Testis (tissue), 2 donors: ENCODE measurements at regions not wholly inside any gene's neighbourhood (a gene's known extent, or its start where the extent isn't known, plus 50 kb on each side); places are given as distances from the start of the nearest gene placed in this dataset.

ENCODE experiments used
- POLR2A ChIP-seq: fragments of 450-650 bp; IDR thresholded peaks from one replicate; pipeline ENCODE4 v1.6.1; 2017; ENCODE audit warnings: antibody characterized with exemption, mild to moderate bottlenecking, moderate library complexity
- TF ChIP-seq, protein P1 (sequence below), 3 experiments: fragments of 450-650 bp in 2 of 3; fragments of 200-600 bp in 1 of 3; sonication (generic) in 1 of 3; IDR thresholded peaks; one replicate each; pipeline ENCODE4 v1.5.1; 2016 to 2019; ENCODE audit warnings: antibody characterized with exemption in 3 of 3, mild to moderate bottlenecking in 2 of 3, moderate library complexity in 1 of 3

DNA sequence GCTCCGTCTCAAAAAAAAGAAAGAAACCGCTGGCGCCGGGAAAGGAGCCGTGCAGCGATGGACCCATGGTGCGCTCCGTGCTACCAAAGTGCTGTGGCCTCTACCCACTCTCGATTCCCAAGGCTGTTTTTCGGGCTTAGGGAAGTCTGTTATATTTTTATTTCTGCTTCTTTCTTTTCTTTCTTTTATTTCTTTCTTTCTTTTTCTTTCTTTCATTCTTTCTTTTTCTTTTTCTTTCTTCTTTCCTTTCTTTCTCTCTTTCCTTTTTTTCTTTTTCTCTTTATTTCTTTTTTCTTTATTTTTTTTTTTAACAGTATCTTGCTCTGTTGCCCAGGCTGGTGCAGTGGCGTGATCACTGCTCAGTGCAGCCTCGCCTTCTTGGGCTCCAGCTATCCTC lies 87.5 kb downstream of the ANXA2R start:
- TF ChIP-seq, protein P1, sequence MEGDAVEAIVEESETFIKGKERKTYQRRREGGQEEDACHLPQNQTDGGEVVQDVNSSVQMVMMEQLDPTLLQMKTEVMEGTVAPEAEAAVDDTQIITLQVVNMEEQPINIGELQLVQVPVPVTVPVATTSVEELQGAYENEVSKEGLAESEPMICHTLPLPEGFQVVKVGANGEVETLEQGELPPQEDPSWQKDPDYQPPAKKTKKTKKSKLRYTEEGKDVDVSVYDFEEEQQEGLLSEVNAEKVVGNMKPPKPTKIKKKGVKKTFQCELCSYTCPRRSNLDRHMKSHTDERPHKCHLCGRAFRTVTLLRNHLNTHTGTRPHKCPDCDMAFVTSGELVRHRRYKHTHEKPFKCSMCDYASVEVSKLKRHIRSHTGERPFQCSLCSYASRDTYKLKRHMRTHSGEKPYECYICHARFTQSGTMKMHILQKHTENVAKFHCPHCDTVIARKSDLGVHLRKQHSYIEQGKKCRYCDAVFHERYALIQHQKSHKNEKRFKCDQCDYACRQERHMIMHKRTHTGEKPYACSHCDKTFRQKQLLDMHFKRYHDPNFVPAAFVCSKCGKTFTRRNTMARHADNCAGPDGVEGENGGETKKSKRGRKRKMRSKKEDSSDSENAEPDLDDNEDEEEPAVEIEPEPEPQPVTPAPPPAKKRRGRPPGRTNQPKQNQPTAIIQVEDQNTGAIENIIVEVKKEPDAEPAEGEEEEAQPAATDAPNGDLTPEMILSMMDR (IDR thresholded peaks at IDR 0.05) = no peak
- no peak for TF ChIP-seq POLR2A
